ENCODE measurements at regions not wholly inside any gene's neighbourhood (a gene's known extent, or its start where the extent isn't known, plus 50 kb on each side); places are given as distances from the start of the nearest gene placed in this dataset.

DNA sequence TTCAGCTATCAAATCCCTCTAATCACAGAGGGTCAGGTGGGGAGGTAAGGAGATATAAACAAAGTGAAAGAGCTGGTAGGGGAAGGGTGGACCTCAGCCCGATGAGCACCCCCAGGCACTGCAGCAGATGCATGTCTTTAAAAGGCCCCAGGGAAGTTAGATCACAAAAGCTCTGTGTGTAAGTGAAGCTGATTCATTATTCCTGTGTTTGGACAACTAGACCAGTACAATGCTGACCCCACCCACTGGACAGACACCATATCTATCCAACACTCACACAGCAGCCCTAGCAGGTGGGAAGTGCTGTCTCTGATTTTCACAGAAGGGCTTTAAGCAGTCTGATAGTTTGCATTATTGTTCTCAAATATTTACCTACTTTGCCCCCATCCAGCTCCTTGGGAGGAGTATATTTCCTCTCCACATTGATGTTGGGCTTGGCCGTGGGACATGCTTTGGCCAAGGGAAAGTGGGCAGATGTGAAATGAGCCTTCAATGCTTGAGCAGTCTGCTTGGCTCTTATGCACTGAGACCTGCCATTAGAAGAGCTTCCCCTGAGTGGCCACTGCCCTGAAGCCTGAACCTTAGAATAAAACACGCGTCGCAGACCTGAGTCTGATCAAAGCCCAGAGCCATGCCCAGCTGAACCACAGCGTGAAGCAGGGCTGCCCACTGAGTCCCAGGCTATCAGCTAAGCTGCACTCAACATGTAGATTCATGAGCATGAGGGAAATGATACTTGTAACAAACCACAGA is 111.4 kb downstream of the COPS8 start:
- TF ChIP-seq EZH2 (IDR thresholded peaks at IDR 0.05) (no peak), POLR2AphosphoS5 (IDR thresholded peaks at IDR 0.05; ENCODE audit: borderline replicate concordance, low read depth, low read length) (no peak), FOXP2 (optimal IDR thresholded peaks at IDR 0.05; ENCODE audit: control extremely low read depth, extremely low read length, insufficient read depth) (no peak)

All from SK-N-MC (cell line).